Motor neuron (in vitro differentiated cells): ENCODE measurements at regions not wholly inside any gene's neighbourhood (a gene's known extent, or its start where the extent isn't known, plus 50 kb on each side); places are given as distances from the start of the nearest gene placed in this dataset.

Experiments
- ATAC-seq, 8 experiments: fragments of 200-7000 bp; cut with Tn5 transposase; replicated peaks in 6 of 8; 2 replicates each; pipeline ENCODE4 v1.8.0; 2021; ENCODE audit warnings: mild to moderate bottlenecking in 8 of 8, moderate library complexity in 8 of 8
- H3K27ac ChIP-seq, 2 donors: fragments of 250-450 bp; sonication (Bioruptor Pico); 2 replicates each; pipeline ENCODE4 v1.9.0; 2021; ENCODE audit warnings: antibody characterized with exemption in 2 of 2, mild to moderate bottlenecking in 2 of 2, moderate library complexity in 1 of 2
- H3K4me1 ChIP-seq, 2 donors: fragments of 250-450 bp; sonication (Bioruptor Pico); replicated peaks in 1 of 2; 2 replicates each; pipeline ENCODE4 v1.6.1; 2021; ENCODE audit warnings: antibody characterized with exemption in 2 of 2, mild to moderate bottlenecking in 2 of 2, moderate library complexity in 1 of 2
- H3K4me3 ChIP-seq, 5 donors: fragments of 250-450 bp; sonication (Bioruptor Pico); 2 replicates each; pipeline ENCODE4 v1.9.0; 2021; ENCODE audit warnings: antibody characterized with exemption in 5 of 5, mild to moderate bottlenecking in 5 of 5, moderate library complexity in 4 of 5
- WGBS, 10 experiments: fragments of 450-650 bp; shearing (Covaris generic); methylation state at CpG; one replicate each; pipeline ENCODE4 v1.0.0; 2022; 5-methylcytosine and 5-hydroxymethylcytosine counted together
- in situ Hi-C, 9 experiments: fragments of 400-800 bp; cut with MboI; loops; one replicate each; pipeline ENCODE4 v1.15.0; 2021; ENCODE audit warnings: low sequenced_read_pairs in 9 of 9, low pct_unique_long_range_greater_than_20kb in 2 of 9; ENCODE audit not compliant: unreplicated experiment in 9 of 9

DNA sequence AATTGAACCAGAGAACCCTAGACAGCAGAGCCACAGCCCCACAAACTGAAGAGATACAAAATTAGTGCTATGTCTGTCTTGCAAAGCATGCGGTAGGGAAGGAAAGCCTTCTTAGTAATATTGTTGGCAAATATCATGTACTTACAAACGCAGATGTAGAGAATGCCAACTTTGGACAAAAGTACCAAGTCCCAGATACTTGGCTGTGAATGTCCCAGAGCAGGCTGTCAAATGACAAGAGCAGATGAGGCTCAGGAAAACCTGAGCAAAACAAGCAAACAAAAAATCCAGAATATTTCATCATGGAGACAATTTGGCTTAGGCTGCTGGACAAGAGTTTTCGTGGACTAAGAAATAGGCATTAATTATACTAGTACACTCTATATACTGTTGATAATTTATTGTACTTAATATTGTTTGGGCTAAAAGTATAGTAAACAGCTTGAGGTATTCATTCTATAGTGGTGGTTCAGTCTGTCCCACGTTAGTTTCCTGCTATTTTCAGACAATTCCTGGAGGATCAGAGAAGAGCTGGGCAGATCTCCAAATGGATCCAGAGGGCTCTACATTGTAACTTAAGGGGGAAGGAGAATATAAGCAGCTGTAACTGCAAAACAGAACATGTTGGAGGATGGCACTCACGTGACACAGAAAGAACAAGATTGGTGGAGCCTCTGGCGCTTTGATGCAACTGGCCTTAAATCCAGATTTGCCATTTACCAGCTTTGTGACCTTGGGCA lies 329.8 kb downstream of the ATP23 start:
- WGBS, 10 experiments, result 22 to 100% (median 80%) methylated on average over 3 to 6 of the region's 6 CpGs; no CpG with 5 or more reads in 1 of the 10 experiments
- in situ Hi-C loops, result no loop called here
- H3K4me1 ChIP-seq, result no peaks in the 10 kb centered on the region
- H3K4me3 ChIP-seq, result no peak overlapping the region
- no peak for ATAC-seq
- H3K27ac ChIP-seq, result no peak overlapping the region

DNA sequence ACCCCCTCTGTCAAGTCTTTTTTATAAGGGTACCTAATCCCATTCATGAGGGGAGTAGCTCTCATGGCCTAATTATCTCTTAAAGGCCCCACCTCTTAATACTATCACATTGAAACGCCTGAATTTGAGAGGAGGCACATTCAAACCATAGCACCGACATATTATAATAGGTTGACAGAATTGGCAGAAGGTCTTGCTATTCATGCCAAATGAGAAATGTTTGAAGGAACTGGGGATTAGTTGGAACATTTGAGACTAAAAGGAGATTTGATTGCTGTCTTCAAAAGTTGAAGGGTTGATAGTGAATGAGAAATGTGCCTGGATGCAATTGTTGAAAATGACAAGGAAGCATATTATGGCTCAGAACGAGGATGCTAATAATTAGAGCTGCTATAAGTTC lies 331.1 kb downstream of the ATP23 start:
- Histone ChIP-seq H3K27ac (no peak overlapping the region), H3K4me3 (no peak overlapping the region), H3K4me1 (no peaks in the 10 kb centered on the region)
- in situ Hi-C loops, result no loop called here
- ATAC-seq, result no peak
- 14 to 86% (median 67%) methylated on average over 1 to 3 of the region's 3 CpGs; no CpG with 5 or more reads in 1 of the 10 experiments for WGBS, 10 experiments

GRCh38 chr12:58277231-58277630 lies 335.9 kb downstream of the ATP23 start:
- in situ Hi-C loops, result no loop called here
- H3K4me3 ChIP-seq, result no peak overlapping the region
- H3K27ac ChIP-seq, result no peak overlapping the region
- no peaks in the 10 kb centered on the region for H3K4me1 ChIP-seq
- ATAC-seq, result no peak
- 40 to 100% (median 83%) methylated on average over 1 of the region's 1 CpG; no CpG with 5 or more reads in 5 of the 10 experiments for WGBS, 10 experiments

- 0 to 86% (median 73%) methylated on average over 1 of the region's 1 CpG; no CpG with 5 or more reads in 3 of the 10 experiments for WGBS, 10 experiments
- Histone ChIP-seq H3K4me1 (peaks cover 0 to 8% of the 10 kb centered on the region in 2 donors), H3K27ac (no peak overlapping the region), H3K4me3 (no peak overlapping the region)
- in situ Hi-C loops, result no loop called here
- ATAC-seq, result no peak
Measured at GRCh38 chr12:58283553-58283952, 342.2 kb downstream of the ATP23 start.

DNA sequence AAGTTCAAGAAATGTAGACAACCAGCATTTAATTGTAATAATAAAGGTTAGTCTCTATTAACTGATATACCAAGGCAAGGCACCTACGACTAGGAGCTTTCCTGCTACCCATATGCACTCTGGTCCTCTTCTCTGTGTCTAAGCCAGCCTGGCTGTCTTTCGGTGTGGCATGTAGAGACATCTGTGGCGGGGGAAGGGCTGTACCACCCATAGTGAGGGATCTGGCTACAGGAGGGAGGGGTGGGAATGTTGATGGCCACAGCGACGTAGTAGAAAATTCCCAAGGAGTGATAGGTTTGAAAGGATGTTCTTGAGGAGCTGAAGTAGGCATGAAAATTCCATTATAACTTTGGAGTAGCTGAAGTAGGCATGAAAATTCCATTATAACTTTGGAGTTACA lies 344.2 kb downstream of the ATP23 start:
- WGBS, 10 experiments, result 12 to 40% (median 26%) methylated on average over 1 to 5 of the region's 5 CpGs; no CpG with 5 or more reads in 2 of the 10 experiments
- in situ Hi-C loops, result no loop called here
- Histone ChIP-seq H3K4me3 (no peak overlapping the region), H3K4me1 (peaks cover 0 to 8% of the 10 kb centered on the region in 2 donors), H3K27ac (no peak overlapping the region)
- ATAC-seq, result peak in 1 of 8 experiments; percentile 16

- peak in 1 of 8 experiments; percentile 44 for ATAC-seq
- Histone ChIP-seq H3K4me3 (no peak overlapping the region), H3K27ac (no peak overlapping the region), H3K4me1 (peaks cover 0 to 8% of the 10 kb centered on the region in 2 donors)
- in situ Hi-C loops, result no loop called here
Measured at GRCh38 chr12:58286353-58286752, 345.0 kb downstream of the ATP23 start.

DNA sequence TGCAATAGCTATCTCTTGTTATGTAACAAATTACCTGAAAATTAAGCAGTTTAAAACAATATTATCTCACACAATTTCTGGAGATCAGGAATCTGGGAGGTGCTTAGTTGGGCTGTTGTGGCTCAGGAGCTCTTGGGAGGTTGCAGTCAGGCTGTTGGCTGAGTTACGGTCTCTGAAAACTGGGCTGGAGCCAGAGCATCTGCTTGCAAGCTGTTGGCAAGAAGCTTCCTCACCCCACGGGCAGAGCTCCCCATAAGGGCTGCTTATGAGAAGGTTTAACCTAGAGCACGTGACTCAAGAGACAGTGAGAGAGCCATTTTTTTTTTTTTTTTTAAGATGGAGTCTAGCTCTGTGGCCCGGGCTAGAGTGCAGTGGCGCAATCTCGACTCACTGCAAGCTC lies 346.8 kb downstream of the ATP23 start:
- ATAC-seq, result peak in 3 of 8 experiments; percentile 82 to 98 (median 97)
- in situ Hi-C loops, result no loop called here
- no peak overlapping the region for H3K4me3 ChIP-seq
- H3K4me1 ChIP-seq, result peaks cover 0 to 8% of the 10 kb centered on the region in 2 donors
- H3K27ac ChIP-seq, result no peak overlapping the region
- WGBS, 10 experiments, result 0 to 100% (median 91%) methylated on average over 1 to 2 of the region's 6 CpGs; no CpG with 5 or more reads in 6 of the 10 experiments

- 80 to 100% (median 100%) methylated on average over 1 of the region's 1 CpG; no CpG with 5 or more reads in 3 of the 10 experiments for WGBS, 10 experiments
- in situ Hi-C loops, result no loop called here
- Histone ChIP-seq H3K4me1 (peaks cover 0 to 8% of the 10 kb centered on the region in 2 donors), H3K4me3 (no peak overlapping the region), H3K27ac (no peak overlapping the region)
- ATAC-seq, result no peak
Measured at GRCh38 chr12:58291106-58291505, 349.7 kb downstream of the ATP23 start.

DNA sequence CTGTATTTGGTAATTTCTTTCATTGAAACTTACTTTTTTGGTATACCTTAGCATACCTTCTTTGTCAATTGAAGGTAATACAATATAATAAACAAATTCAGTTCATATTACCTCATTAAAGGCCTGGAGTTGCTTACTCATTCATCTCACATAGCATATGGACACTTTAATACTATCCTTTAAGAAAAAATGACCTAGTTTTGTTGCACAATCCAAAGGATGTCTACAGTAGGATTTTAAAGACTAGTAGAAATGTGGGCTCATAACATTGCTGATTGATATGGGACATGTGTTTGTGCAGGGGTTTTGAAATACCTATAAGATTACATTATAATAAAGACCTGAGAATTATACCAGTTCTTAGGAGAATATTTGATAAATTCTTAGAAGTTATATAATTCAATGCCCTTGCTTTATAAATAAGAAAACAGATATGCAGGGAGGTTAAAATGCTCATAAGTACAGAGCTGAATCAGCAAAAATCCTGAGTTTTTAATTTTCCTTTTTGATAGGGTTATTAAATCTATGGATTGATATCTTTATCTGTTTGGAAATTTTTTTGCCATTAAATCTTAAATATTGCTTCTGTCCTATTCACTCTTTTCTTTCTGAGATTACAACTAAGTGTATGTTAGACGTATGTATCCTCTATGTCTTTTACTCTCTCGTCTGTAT lies 352.1 kb downstream of the ATP23 start:
- 71 to 100% (median 90%) methylated on average over 2 of the region's 2 CpGs; no CpG with 5 or more reads in 2 of the 10 experiments for WGBS, 10 experiments
- in situ Hi-C loops, result no loop called here
- Histone ChIP-seq H3K4me3 (no peak overlapping the region), H3K4me1 (no peaks in the 10 kb centered on the region), H3K27ac (no peak overlapping the region)
- no peak for ATAC-seq

GRCh38 chr12:58295268-58295667 lies 353.9 kb downstream of the ATP23 start:
- no peak for ATAC-seq
- WGBS, 10 experiments, result 55 to 100% (median 93%) methylated on average over 1 of the region's 1 CpG; no CpG with 5 or more reads in 4 of the 10 experiments
- in situ Hi-C loops, result no loop called here
- H3K27ac ChIP-seq, result no peak overlapping the region
- H3K4me1 ChIP-seq, result peaks cover 4% of the 10 kb centered on the region in 2 donors
- no peak overlapping the region for H3K4me3 ChIP-seq

DNA sequence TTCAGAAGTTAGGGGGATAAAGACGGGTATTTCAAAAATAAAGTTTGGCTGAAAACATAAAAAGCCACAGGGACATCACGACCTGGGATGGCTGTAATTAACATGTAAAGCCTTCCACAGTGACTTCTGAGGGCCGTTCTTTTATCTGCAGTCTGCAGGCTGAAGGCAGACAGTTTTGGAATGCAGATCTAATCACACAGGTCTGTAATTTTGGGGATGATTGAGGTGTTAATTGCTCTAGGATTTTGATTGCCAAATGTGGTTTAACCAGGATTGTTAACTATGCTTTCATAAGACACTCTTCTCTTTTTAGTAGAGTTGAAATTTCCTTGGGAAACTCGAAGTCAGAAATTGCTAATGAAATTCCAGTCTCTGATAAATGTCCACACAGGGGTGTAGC lies 355.5 kb downstream of the ATP23 start:
- no peak for ATAC-seq
- H3K4me3 ChIP-seq, result no peak overlapping the region
- in situ Hi-C loops, result no loop called here
- 14 to 81% (median 52%) methylated on average over 2 to 4 of the region's 4 CpGs for whole genome bisulfite sequencing, 10 experiments
- H3K27ac ChIP-seq, result no peak overlapping the region
- peaks cover 4% of the 10 kb centered on the region in 2 donors for H3K4me1 ChIP-seq

- Histone ChIP-seq H3K4me3 (no peak overlapping the region), H3K4me1 (peaks cover 4% of the 10 kb centered on the region in 2 donors), H3K27ac (no peak overlapping the region)
- ATAC-seq, result peak in 5 of 8 experiments; percentile 37 to 99 (median 51)
- in situ Hi-C loops, result no loop called here
- WGBS, 10 experiments, result 0 to 74% (median 55%) methylated on average over 1 to 5 of the region's 5 CpGs
Measured at GRCh38 chr12:58298803-58299202, 357.4 kb downstream of the ATP23 start.

- no peak overlapping the region for H3K4me3 ChIP-seq
Measured at GRCh38 chr12:58299371-58299770, 358.0 kb downstream of the ATP23 start.

More at GRCh38 chr12:58299371-58299770, 358.0 kb downstream of the ATP23 start:
- ATAC-seq, result no peak
- Histone ChIP-seq H3K4me1 (peaks cover 4% of the 10 kb centered on the region in 2 donors), H3K27ac (no peak overlapping the region)
- in situ Hi-C loops, result no loop called here
